OCI-LY7 (cell line): ENCODE measurements at regions not wholly inside any gene's neighbourhood (a gene's known extent, or its start where the extent isn't known, plus 50 kb on each side); places are given as distances from the start of the nearest gene placed in this dataset.
"Not testable (repeated sequence)": the region's sequence is repeated elsewhere in the genome, so short reads cannot be mapped to it uniquely, and the experiment has no call there.

Source experiments
- BruUV-seq: library from RNA; stranded (reverse); fragments of 400-500 nt; replicated peaks from 2 replicates; lab custom pipeline; 2021; lab: Mats Ljungman, UMichigan
- CTCF ChIA-PET: fragments of 300-600 bp; sonication (Branson Sonifier 250); formaldehyde crosslinking; loops from one replicate; lab custom pipeline; 2022; ENCODE audit warnings: antibody characterized with exemption; ENCODE audit not compliant: unreplicated experiment; lab: Charles Lee
- POLR2A ChIA-PET: fragments of 300-600 bp; sonication (Branson Sonifier 250); formaldehyde crosslinking; loops from one replicate; lab custom pipeline; 2022; ENCODE audit warnings: antibody characterized with exemption; lab: Charles Lee
- DNase-seq: peaks from one replicate; pipeline ENCODE4 v3.0.0-alpha.2; 2015; ENCODE audit warnings: low spot score
- H2AFZ ChIP-seq: fragments of 200-600 bp; sonication (generic), shearing (Covaris generic); 2 replicates; pipeline ENCODE4 v1.6.1; 2014; ENCODE audit warnings: mild to moderate bottlenecking, antibody characterized with exemption, low read length, moderate library complexity
- H3K27ac ChIP-seq: fragments of 200-600 bp; sonication (generic); 2 replicates; pipeline ENCODE4 v1.5.1; 2014; ENCODE audit warnings: mixed run types, low read depth, mild to moderate bottlenecking, moderate library complexity, low read length, inconsistent platforms; ENCODE audit not compliant: poor library complexity, severe bottlenecking
- H3K36me3 ChIP-seq: fragments of 200-600 bp; sonication (generic); 2 replicates; pipeline ENCODE4 v1.6.1; 2014; ENCODE audit warnings: mild to moderate bottlenecking, antibody characterized with exemption, low read length, moderate library complexity, mixed read lengths; ENCODE audit not compliant: insufficient read depth
- H3K4me1 ChIP-seq: fragments of 200-600 bp; sonication (generic); 2 replicates; pipeline ENCODE4 v1.5.1; 2014; ENCODE audit warnings: mild to moderate bottlenecking, low read length; ENCODE audit not compliant: insufficient read depth, poor library complexity, severe bottlenecking
- H3K4me2 ChIP-seq: fragments of 200-600 bp; sonication (generic); 2 replicates; pipeline ENCODE4 v1.6.1; 2014; ENCODE audit warnings: mild to moderate bottlenecking, low read length
- H3K4me3 ChIP-seq: fragments of 200-600 bp; sonication (generic); 2 replicates; pipeline ENCODE4 v1.5.1; 2014; ENCODE audit warnings: mild to moderate bottlenecking, low read depth, low read length; ENCODE audit not compliant: poor library complexity, severe bottlenecking
- H3K79me2 ChIP-seq: fragments of 200-600 bp; sonication (generic); 2 replicates; pipeline ENCODE4 v1.6.1; 2016; ENCODE audit warnings: low read depth, mild to moderate bottlenecking, low read length, moderate library complexity, mixed read lengths; ENCODE audit not compliant: insufficient read depth
- H3K9me2 ChIP-seq: fragments of 200-600 bp; sonication (generic); 2 replicates; pipeline ENCODE4 v1.6.1; 2016; ENCODE audit warnings: mild to moderate bottlenecking, low read length, mixed read lengths; ENCODE audit not compliant: insufficient read depth
- H3K9me3 ChIP-seq: fragments of 200-600 bp; sonication (generic); 2 replicates; pipeline ENCODE4 v1.6.1; 2014; ENCODE audit warnings: mild to moderate bottlenecking, mixed run types, low read length, mixed read lengths
- H4K20me1 ChIP-seq: fragments of 200-600 bp; sonication (generic); 2 replicates; pipeline ENCODE4 v1.6.1; 2014; ENCODE audit warnings: mild to moderate bottlenecking, antibody characterized with exemption, low read length, moderate library complexity, mixed read lengths; ENCODE audit not compliant: insufficient read depth
- EZH2phosphoT487 ChIP-seq: fragments of 200-600 bp; sonication (generic); IDR thresholded peaks from 2 replicates; pipeline ENCODE4 v1.6.1; 2018; ENCODE audit warnings: low read depth, borderline replicate concordance, mild to moderate bottlenecking, mixed run types, antibody characterized with exemption, low read length, moderate library complexity, mixed read lengths
- intact Hi-C: fragments of 100-400 bp; cut with micrococcal nuclease; formaldehyde crosslinking; loops from one replicate; pipeline ENCODE4 v1.10.0; 2022; ENCODE audit not compliant: unreplicated experiment
- TF ChIP-seq, protein P1 (sequence below): fragments of 200-600 bp; sonication (generic); conservative IDR thresholded peaks from 2 replicates; pipeline ENCODE4 v1.5.1; 2014; ENCODE audit warnings: mild to moderate bottlenecking, antibody characterized with exemption, low read length, moderate library complexity, mixed read lengths

DNA sequence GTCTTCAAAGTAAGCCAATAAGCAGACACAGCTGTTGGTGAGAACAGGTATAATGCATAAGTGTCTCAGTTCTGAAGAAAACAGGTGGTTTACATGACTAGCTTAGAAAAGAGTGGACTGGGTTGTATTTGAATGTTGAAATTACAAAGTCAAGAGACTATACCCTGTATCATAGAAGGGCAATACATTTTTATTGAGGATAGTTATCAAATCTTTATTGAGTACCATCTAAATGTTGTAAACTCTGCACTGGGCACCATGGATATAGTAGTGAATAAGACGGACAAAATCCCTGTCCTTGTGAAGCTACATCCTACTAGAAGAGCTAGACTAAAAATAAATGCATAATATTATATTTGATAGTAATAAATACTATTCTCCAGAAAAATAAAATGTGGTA lies 88.5 kb upstream of the CDC42EP3 start:
- H3K4me1 ChIP-seq, H3K4me2 ChIP-seq, H3K27ac ChIP-seq, H3K36me3 ChIP-seq, H3K9me2 ChIP-seq, H2AFZ ChIP-seq, H3K9me3 ChIP-seq, H3K79me2 ChIP-seq, DNase-seq, CTCF ChIA-PET, BruUV-seq, H4K20me1 ChIP-seq, intact Hi-C loops, H3K4me3 ChIP-seq: not testable (repeated sequence)
- POLR2A ChIA-PET: interaction anchor here (2.1 kb wide), 1 partner anchor 18 kb away, joined by 4 read pairs; no protein-coding TSS in a partner anchor

DNA sequence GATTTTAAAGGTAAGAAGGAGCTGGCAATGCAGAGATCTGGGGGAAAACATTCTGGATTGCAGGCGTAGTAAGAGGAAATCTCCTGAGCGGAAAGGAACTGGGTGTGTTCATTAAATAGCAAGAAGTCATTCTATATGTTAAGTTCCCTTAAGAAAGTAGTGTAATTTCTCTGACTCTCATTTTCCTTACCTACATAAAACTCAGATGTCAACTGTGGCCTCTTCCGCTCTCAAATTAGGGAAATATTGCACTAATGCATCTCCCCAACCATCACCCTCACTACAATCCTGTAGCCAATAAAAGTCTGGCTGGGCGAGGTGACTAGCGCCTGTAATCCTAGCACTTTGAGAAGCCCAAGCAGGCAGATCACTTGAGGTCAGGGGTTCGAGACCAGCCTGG lies 89.0 kb upstream of the CDC42EP3 start:
- no peaks in the 10 kb centered on the region for H3K9me2 ChIP-seq
- no peak overlapping the region for H3K27ac ChIP-seq
- BruUV-seq: no TSS peak
- TF ChIP-seq EZH2phosphoT487: no peak
- TF ChIP-seq, protein P1, sequence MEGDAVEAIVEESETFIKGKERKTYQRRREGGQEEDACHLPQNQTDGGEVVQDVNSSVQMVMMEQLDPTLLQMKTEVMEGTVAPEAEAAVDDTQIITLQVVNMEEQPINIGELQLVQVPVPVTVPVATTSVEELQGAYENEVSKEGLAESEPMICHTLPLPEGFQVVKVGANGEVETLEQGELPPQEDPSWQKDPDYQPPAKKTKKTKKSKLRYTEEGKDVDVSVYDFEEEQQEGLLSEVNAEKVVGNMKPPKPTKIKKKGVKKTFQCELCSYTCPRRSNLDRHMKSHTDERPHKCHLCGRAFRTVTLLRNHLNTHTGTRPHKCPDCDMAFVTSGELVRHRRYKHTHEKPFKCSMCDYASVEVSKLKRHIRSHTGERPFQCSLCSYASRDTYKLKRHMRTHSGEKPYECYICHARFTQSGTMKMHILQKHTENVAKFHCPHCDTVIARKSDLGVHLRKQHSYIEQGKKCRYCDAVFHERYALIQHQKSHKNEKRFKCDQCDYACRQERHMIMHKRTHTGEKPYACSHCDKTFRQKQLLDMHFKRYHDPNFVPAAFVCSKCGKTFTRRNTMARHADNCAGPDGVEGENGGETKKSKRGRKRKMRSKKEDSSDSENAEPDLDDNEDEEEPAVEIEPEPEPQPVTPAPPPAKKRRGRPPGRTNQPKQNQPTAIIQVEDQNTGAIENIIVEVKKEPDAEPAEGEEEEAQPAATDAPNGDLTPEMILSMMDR: no peak
- H3K36me3 ChIP-seq: no peaks in the 10 kb centered on the region
- ChIA-PET POLR2A (interaction anchor here (2.1 kb wide), 1 partner anchor 19 kb away, joined by 4 read pairs; no protein-coding TSS in a partner anchor), CTCF (no interaction called here)
- H4K20me1 ChIP-seq: no peaks in the 10 kb centered on the region
- H3K4me3 ChIP-seq: no peak overlapping the region
- no peak overlapping the region for H2AFZ ChIP-seq
- DNase-seq: no peak
- H3K4me1 ChIP-seq: no peaks in the 10 kb centered on the region
- no peaks in the 10 kb centered on the region for H3K79me2 ChIP-seq
- intact Hi-C loops: no loop called here
- H3K4me2 ChIP-seq: no peak overlapping the region
- H3K9me3 ChIP-seq: no peaks in the 10 kb centered on the region

DNA sequence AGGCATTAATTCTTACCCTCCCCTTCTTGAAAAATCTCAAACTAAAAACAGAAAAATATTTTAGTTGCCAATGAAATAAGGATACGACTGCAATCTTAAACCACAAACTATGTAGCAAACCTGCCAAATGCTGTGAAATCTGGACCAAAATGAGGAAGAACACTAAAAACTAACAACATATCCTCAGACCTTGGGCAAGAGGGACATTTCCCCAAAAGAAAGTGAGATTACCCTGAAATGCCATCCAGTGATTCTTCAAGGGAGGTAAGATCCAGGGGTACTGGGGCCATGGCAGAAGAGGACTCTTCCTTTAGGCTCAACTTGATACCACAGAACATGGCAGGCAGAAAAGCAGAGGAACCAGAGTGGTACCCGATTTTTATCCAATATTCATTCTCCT lies 90.8 kb upstream of the CDC42EP3 start:
- H2AFZ ChIP-seq, H3K4me2 ChIP-seq, H3K79me2 ChIP-seq, H3K27ac ChIP-seq, CTCF ChIA-PET, H3K36me3 ChIP-seq, intact Hi-C loops, H3K9me3 ChIP-seq, DNase-seq, H3K9me2 ChIP-seq, H3K4me1 ChIP-seq, H3K4me3 ChIP-seq, H4K20me1 ChIP-seq, BruUV-seq: not testable (repeated sequence)
- POLR2A ChIA-PET: interaction anchor here (0.5 to 0.6 kb wide), 2 partner anchors 29 to 87 kb away, joined by 3 to 7 read pairs; no protein-coding TSS in a partner anchor

DNA sequence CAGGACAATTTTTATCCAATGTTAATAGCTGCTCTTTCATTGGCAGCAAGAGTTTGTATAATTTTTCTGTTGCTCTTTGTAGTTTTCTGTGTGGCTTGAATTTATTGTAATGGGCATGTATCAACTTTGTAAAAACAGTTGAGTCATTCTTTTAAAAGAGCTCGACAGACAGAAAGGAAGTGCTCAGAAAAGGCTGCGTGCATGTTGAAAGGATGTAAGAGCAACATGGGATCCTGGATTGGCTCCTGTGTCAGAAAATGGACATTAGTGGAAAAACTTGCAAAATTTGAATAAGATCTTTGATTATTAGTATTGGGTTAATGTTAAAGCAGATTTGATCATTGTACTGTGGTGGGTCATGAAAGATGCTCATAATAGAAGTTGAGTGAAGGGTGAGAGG lies 93.3 kb upstream of the CDC42EP3 start:
- DNase-seq: no peak
- Histone ChIP-seq H3K9me2 (no peaks in the 10 kb centered on the region), H4K20me1 (no peaks in the 10 kb centered on the region), H3K4me3 (no peak overlapping the region), H3K9me3 (no peaks in the 10 kb centered on the region), H3K79me2 (no peaks in the 10 kb centered on the region), H3K4me1 (no peaks in the 10 kb centered on the region), H3K4me2 (no peak overlapping the region), H3K36me3 (no peaks in the 10 kb centered on the region), H3K27ac (no peak overlapping the region), H2AFZ (no peak overlapping the region)
- TF ChIP-seq EZH2phosphoT487: no peak
- TF ChIP-seq, protein P1: no peak
- POLR2A ChIA-PET: interaction anchor here (0.6 to 1.7 kb wide), 2 partner anchors 17 to 1684 kb away, joined by 3 to 4 read pairs; no protein-coding TSS in a partner anchor
- BruUV-seq: no TSS peak
- CTCF ChIA-PET: no interaction called here
- intact Hi-C loops: no loop called here
